ENCODE measurements at regions not wholly inside any gene's neighbourhood (a gene's known extent, or its start where the extent isn't known, plus 50 kb on each side); places are given as distances from the start of the nearest gene placed in this dataset.

DNA sequence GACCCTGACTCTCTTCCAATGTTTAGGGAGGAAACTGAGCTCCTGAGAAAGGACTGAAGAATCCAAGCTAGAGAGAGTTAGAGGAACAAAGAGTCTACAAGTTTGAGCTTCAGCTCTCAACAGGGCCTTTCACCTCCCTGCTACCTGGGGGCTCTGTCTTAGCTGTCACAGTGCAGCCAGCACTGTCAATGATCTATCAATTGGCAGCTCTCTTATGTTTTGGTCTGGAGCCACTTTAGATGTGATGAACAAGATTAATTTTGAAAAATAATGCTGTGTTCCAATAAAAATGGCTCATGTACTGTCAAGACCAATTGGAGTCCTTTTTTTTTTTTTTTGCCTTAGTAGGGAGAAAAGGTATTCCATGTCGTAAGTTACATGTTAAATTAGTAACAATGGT lies 215.8 kb upstream of the TRIB2 start:
- Mint-ChIP-seq H3K27me3 (peaks cover 5% of the 10 kb centered on the region), H3K9me3 (peaks cover 0 to 5% (median 2%) of the 10 kb centered on the region in 7 donors), H3K4me1 (peaks cover 48 to 98% (median 91%) of the 10 kb centered on the region in 4 donors), H3K4me3 (peak overlapping the region; percentile 61 to 87 (median 74)), H3K27ac (peak overlapping the region; percentile 90 to 98 (median 93)), H3K36me3 (peaks cover 8% of the 10 kb centered on the region)
- Histone ChIP-seq H3K27ac (ENCODE audit: insufficient read depth, low read length, poor library complexity, severe bottlenecking) (peak overlapping the region; percentile 80), H3K4me1 (ENCODE audit: control insufficient read depth, insufficient read depth, low read length, poor library complexity, severe bottlenecking) (peaks cover 99% of the 10 kb centered on the region), H3K4me3 (ENCODE audit: low read depth, low read length) (peak overlapping the region; percentile 69), H3K9me3 (ENCODE audit: control insufficient read depth in 2 of 2, low read length in 2 of 2) (no peaks in the 10 kb centered on the region), H3K27me3 (ENCODE audit: control insufficient read depth, insufficient read depth, low read length) (no peaks in the 10 kb centered on the region), H3K36me3 (ENCODE audit: control insufficient read depth, insufficient read depth, low read length) (no peaks in the 10 kb centered on the region)
- ATAC-seq (ENCODE audit: low read depth in 2 of 2) (no peak), DNase-seq (peak in 1 of 3 donors; percentile 60)

DNA sequence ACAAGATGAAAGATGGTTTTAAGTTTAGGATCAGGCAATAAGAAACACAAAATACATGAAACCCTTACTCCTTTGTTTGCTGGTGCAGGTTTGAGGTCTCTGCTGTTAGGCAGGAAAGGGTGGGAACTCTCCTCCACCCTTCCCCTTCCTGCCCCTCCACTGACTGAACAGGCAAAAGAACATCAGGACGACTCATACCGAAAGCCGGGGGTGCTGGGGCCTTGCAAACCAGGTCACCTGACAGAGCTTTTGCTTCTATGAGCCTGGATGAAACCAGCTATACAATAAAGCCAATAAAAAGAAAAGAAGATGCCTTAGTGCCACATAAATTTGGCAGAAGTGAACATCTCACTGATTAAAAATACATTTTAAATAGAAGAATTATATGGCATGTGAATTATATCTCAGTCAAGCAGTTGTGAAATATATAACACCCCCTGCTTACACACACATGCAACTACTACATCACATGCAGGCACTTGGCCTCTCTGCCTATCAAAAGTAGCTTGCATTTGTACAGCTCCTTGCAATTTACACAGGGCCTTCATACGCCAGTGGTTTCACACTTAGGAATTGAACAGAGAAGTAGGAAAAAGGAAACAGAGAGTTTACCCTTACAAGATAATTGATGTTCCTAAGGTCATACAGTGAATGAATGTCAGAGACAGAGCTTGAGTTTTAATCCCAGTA lies 215.1 kb upstream of the TRIB2 start:
- Mint-ChIP-seq H3K36me3 (peaks cover 8% of the 10 kb centered on the region), H3K27ac (peak overlapping the region; percentile 90 to 98 (median 93)), H3K4me1 (peaks cover 52 to 98% (median 91%) of the 10 kb centered on the region in 4 donors), H3K4me3 (peak overlapping the region; percentile 61 to 87 (median 74)), H3K9me3 (peaks cover 0 to 5% (median 2%) of the 10 kb centered on the region in 7 donors), H3K27me3 (peaks cover 5% of the 10 kb centered on the region)
- DNase-seq (peak; percentile 33 to 98 (median 73)), ATAC-seq (ENCODE audit: low read depth in 2 of 2) (peak; percentile 91 to 92)
- Histone ChIP-seq H3K27ac (ENCODE audit: insufficient read depth, low read length, poor library complexity, severe bottlenecking) (peak overlapping the region; percentile 80), H3K36me3 (ENCODE audit: control insufficient read depth, insufficient read depth, low read length) (no peaks in the 10 kb centered on the region), H3K9me3 (ENCODE audit: control insufficient read depth in 2 of 2, low read length in 2 of 2) (no peaks in the 10 kb centered on the region), H3K27me3 (ENCODE audit: control insufficient read depth, insufficient read depth, low read length) (no peaks in the 10 kb centered on the region), H3K4me1 (ENCODE audit: control insufficient read depth, insufficient read depth, low read length, poor library complexity, severe bottlenecking) (peaks cover 99% of the 10 kb centered on the region), H3K4me3 (ENCODE audit: low read depth, low read length) (peak overlapping the region; percentile 69)

DNA sequence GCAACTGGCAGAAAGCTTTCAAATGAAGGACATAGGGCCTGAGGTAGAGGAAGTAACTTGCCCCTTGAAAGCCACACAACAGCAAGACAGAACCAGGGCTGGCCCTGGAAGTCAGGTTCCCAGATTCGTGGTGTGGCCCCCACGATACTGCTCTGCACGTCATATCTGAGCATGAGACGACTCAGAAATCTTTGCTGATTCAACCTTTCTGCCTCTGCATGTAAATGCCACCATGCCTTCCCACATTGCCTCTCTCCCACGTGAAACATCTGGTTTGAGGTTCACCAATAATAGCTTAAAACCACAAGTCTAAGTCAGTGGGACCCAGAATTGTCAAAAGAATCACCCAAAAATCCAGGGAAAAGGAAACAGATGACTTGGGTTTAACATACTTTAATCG lies 214.0 kb upstream of the TRIB2 start:
- Histone ChIP-seq H3K36me3 (ENCODE audit: control insufficient read depth, insufficient read depth, low read length) (no peaks in the 10 kb centered on the region), H3K27me3 (ENCODE audit: control insufficient read depth, insufficient read depth, low read length) (no peaks in the 10 kb centered on the region), H3K4me3 (ENCODE audit: low read depth, low read length) (peak overlapping the region; percentile 69), H3K4me1 (ENCODE audit: control insufficient read depth, insufficient read depth, low read length, poor library complexity, severe bottlenecking) (peaks cover 100% of the 10 kb centered on the region), H3K27ac (ENCODE audit: insufficient read depth, low read length, poor library complexity, severe bottlenecking) (peak overlapping the region; percentile 80), H3K9me3 (ENCODE audit: control insufficient read depth in 2 of 2, low read length in 2 of 2) (no peaks in the 10 kb centered on the region)
- Mint-ChIP-seq H3K27ac (peak overlapping the region; percentile 90 to 98 (median 93)), H3K4me3 (peak overlapping the region in 3 of 4 donors; percentile 49 to 71 (median 63)), H3K27me3 (peaks cover 4% of the 10 kb centered on the region), H3K9me3 (peaks cover 0 to 4% (median 2%) of the 10 kb centered on the region in 7 donors), H3K4me1 (peaks cover 58 to 100% (median 94%) of the 10 kb centered on the region in 4 donors), H3K36me3 (peaks cover 8% of the 10 kb centered on the region)
- peak in 1 of 3 donors; percentile 39 for DNase-seq
- no peak for ATAC-seq (ENCODE audit: low read depth in 2 of 2)

DNA sequence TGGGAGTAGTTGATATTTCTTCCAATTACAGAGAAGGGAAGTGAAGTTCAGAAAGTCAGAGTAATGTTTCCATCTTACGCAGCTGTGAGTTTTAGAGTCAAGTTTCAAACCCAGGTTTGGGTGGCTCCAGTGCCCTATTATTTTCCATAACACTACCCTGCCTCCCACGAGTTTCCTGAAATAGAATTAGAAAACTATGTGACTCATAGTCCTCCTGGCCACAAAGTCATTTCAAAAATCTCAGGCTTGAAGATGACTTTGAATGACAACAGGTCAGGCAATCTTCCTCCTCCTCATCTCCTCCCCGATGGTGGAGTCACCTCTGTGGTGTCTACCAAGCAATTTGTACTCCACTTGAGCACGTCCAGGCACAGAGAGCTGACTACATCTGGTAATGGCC lies 212.3 kb upstream of the TRIB2 start:
- H3K4me1 ChIP-seq (ENCODE audit: control insufficient read depth, insufficient read depth, low read length, poor library complexity, severe bottlenecking) = peaks cover 89% of the 10 kb centered on the region
- peaks cover 0 to 3% (median 2%) of the 10 kb centered on the region in 7 donors for H3K9me3 Mint-ChIP-seq
- peaks cover 52 to 99% (median 92%) of the 10 kb centered on the region in 4 donors for H3K4me1 Mint-ChIP-seq
- peak overlapping the region; percentile 80 for H3K27ac ChIP-seq (ENCODE audit: insufficient read depth, low read length, poor library complexity, severe bottlenecking)
- H3K36me3 Mint-ChIP-seq = peaks cover 8% of the 10 kb centered on the region
- peak overlapping the region; percentile 4 to 71 (median 24) for H3K4me3 Mint-ChIP-seq
- H3K4me3 ChIP-seq (ENCODE audit: low read depth, low read length) = peak overlapping the region; percentile 45
- H3K36me3 ChIP-seq (ENCODE audit: control insufficient read depth, insufficient read depth, low read length) = no peaks in the 10 kb centered on the region
- no peaks in the 10 kb centered on the region for H3K27me3 Mint-ChIP-seq
- H3K27ac Mint-ChIP-seq = peak overlapping the region; percentile 78 to 98 (median 90)
- H3K27me3 ChIP-seq (ENCODE audit: control insufficient read depth, insufficient read depth, low read length) = no peaks in the 10 kb centered on the region
- peak in 1 of 3 donors; percentile 32 for DNase-seq
- no peaks in the 10 kb centered on the region for H3K9me3 ChIP-seq (ENCODE audit: control insufficient read depth in 2 of 2, low read length in 2 of 2)
- ATAC-seq (ENCODE audit: low read depth in 2 of 2) = no peak

DNA sequence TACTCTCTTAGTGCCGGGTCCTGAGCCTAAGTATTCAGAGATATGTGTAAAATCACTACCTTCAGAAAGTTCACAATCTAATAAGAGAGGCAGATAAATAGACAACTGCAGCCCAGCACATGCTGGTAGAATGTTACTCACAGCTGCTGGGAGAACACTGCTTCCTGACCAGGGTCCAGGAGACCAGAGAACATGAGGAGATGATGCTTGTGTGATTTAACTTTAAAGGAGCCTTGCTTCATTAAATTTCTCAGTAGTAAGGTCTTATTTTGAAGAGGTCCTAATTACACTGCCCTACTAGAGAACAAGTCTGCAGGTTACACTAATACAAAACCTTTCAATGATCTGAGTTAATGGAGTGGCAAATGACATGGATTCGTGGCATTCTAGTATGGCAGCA lies 209.9 kb upstream of the TRIB2 start:
- Histone ChIP-seq H3K9me3 (ENCODE audit: control insufficient read depth in 2 of 2, low read length in 2 of 2) (no peaks in the 10 kb centered on the region), H3K4me1 (ENCODE audit: control insufficient read depth, insufficient read depth, low read length, poor library complexity, severe bottlenecking) (peaks cover 65% of the 10 kb centered on the region), H3K27ac (ENCODE audit: insufficient read depth, low read length, poor library complexity, severe bottlenecking) (peak overlapping the region; percentile 42), H3K4me3 (ENCODE audit: low read depth, low read length) (peak overlapping the region; percentile 55), H3K36me3 (ENCODE audit: control insufficient read depth, insufficient read depth, low read length) (no peaks in the 10 kb centered on the region), H3K27me3 (ENCODE audit: control insufficient read depth, insufficient read depth, low read length) (no peaks in the 10 kb centered on the region)
- peaks cover 5% of the 10 kb centered on the region for H3K36me3 Mint-ChIP-seq
- H3K4me3 Mint-ChIP-seq = peak overlapping the region; percentile 40 to 77 (median 60)
- peaks cover 50 to 99% (median 85%) of the 10 kb centered on the region in 4 donors for H3K4me1 Mint-ChIP-seq
- H3K27me3 Mint-ChIP-seq = no peaks in the 10 kb centered on the region
- DNase-seq (no peak), ATAC-seq (ENCODE audit: low read depth in 2 of 2) (no peak)
- H3K9me3 Mint-ChIP-seq = peaks cover 0 to 7% (median 1%) of the 10 kb centered on the region in 7 donors
- H3K27ac Mint-ChIP-seq = peak overlapping the region; percentile 81 to 88 (median 88)

DNA sequence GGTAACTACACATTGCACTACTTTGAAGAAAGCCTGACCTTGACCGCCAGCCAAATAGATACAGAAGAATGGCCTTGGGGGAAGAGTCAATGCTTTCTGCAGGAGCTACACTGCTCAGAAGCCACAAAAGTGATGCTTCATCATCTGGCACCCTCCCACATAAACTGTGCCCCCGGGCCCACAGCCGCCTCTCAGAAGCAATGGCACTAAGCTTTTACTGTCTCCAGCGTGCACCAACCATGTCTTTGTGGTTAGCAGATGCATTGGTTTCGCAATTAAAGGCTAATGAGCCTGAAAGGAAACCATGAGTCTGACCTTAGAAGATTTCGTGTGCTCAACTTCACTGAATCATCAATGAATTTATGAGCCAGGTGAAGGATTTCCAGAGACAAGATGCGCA lies 209.4 kb upstream of the TRIB2 start:
- Mint-ChIP-seq H3K9me3 (peaks cover 0 to 7% (median 1%) of the 10 kb centered on the region in 7 donors), H3K27me3 (no peaks in the 10 kb centered on the region), H3K36me3 (peaks cover 5% of the 10 kb centered on the region), H3K4me1 (peaks cover 48 to 99% (median 84%) of the 10 kb centered on the region in 4 donors), H3K4me3 (peak overlapping the region; percentile 40 to 77 (median 60)), H3K27ac (peak overlapping the region; percentile 81 to 88 (median 88))
- Histone ChIP-seq H3K9me3 (ENCODE audit: control insufficient read depth in 2 of 2, low read length in 2 of 2) (no peaks in the 10 kb centered on the region), H3K27ac (ENCODE audit: insufficient read depth, low read length, poor library complexity, severe bottlenecking) (peak overlapping the region; percentile 42), H3K36me3 (ENCODE audit: control insufficient read depth, insufficient read depth, low read length) (no peaks in the 10 kb centered on the region), H3K4me3 (ENCODE audit: low read depth, low read length) (peak overlapping the region; percentile 55), H3K4me1 (ENCODE audit: control insufficient read depth, insufficient read depth, low read length, poor library complexity, severe bottlenecking) (peaks cover 60% of the 10 kb centered on the region), H3K27me3 (ENCODE audit: control insufficient read depth, insufficient read depth, low read length) (no peaks in the 10 kb centered on the region)
- peak; percentile 91 to 92 for ATAC-seq (ENCODE audit: low read depth in 2 of 2)
- peak in 2 of 3 donors; percentile 48 to 87 for DNase-seq

DNA sequence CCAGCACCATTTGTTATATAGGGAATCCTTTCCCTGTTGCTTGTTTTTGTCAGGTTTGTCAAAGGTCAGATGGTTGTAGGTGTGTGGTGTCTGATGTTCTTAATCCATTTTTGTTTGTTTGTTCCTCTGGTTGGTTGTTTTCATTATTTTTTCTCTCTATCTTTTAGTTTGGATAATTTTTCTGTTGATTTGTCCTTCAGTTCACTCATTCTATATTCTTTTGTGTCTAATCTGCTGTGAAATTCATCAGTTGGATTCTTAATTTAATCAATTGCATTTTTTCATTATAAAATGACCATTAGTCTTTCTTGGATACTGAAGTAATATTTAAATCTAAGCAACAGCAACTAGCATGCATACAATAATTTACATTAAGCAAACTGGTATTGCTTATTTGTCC lies 206.7 kb upstream of the TRIB2 start:
- H3K36me3 Mint-ChIP-seq = peaks cover 1% of the 10 kb centered on the region
- Histone ChIP-seq H3K4me3 (ENCODE audit: low read depth, low read length) (no peak overlapping the region), H3K27ac (ENCODE audit: insufficient read depth, low read length, poor library complexity, severe bottlenecking) (no peak overlapping the region), H3K36me3 (ENCODE audit: control insufficient read depth, insufficient read depth, low read length) (no peaks in the 10 kb centered on the region), H3K4me1 (ENCODE audit: control insufficient read depth, insufficient read depth, low read length, poor library complexity, severe bottlenecking) (peaks cover 57% of the 10 kb centered on the region), H3K9me3 (ENCODE audit: control insufficient read depth in 2 of 2, low read length in 2 of 2) (no peaks in the 10 kb centered on the region), H3K27me3 (ENCODE audit: control insufficient read depth, insufficient read depth, low read length) (no peaks in the 10 kb centered on the region)
- H3K9me3 Mint-ChIP-seq = peaks cover 0 to 4% (median 0%) of the 10 kb centered on the region in 7 donors
- peak overlapping the region in 3 of 4 donors; percentile 1 to 58 (median 17) for H3K4me3 Mint-ChIP-seq
- H3K4me1 Mint-ChIP-seq = peaks cover 53 to 98% (median 78%) of the 10 kb centered on the region in 4 donors
- ATAC-seq (ENCODE audit: low read depth in 2 of 2) (no peak), DNase-seq (no peak)
- peak overlapping the region in 1 of 3 donors; percentile 68 for H3K27ac Mint-ChIP-seq
- H3K27me3 Mint-ChIP-seq = no peaks in the 10 kb centered on the region

All from CD4-positive, CD25-positive, alpha-beta regulatory T cell (primary cell).